HG03066 (cell line): ENCODE measurements at regions not wholly inside any gene's neighbourhood (a gene's known extent, or its start where the extent isn't known, plus 50 kb on each side); places are given as distances from the start of the nearest gene placed in this dataset.

ENCODE experiments used
- ATAC-seq: cut with Tn5 transposase; IDR thresholded peaks from one replicate; pipeline ENCODE4 v1.9.1; 2021; ENCODE audit warnings: low read depth; ENCODE audit not compliant: unreplicated experiment

GRCh38 chr18:76771192-76771799 is 51.1 kb upstream of the ZNF236 start:
- ATAC-seq: no peak

DNA sequence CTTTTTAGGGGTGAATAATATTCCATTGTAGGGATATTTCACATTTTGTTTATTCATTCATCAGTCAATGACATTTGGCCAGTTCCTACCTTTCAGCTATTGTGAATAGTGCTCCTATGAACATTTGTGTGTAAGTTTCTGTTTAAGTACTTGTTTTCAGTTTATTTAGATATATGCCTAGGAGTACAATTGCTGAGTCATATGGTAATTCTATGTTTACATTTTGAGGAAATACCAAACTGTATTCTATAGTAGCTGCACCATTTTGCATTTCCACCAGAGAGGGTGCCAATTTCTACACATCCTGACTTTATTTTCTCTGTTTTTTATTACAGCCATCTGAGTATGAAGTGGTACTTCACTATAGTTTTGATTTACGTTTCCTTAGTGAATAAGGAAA is 54.4 kb upstream of the ZNF236 start:
- ATAC-seq: no peak

DNA sequence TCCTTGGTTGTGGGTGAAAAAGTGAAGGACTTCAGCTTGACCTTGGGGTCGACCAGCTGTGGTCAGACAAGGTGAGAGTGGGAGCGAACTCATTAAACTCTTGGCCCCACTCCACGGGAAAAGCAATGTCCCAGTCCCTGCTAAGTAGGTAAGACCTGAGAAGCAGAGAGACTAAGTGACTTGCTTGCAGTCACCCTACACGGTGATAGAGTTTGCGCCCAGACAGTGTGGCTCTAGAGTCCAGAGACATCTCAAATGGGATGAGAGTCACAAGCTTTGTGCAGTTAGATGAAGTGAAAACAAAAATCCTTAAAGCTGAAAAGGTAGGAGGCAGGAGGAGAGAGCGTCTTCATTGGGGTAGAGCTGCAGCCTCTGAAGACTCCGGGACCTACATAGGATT is 55.9 kb upstream of the ZNF236 start:
- ATAC-seq: no peak

- no peak for ATAC-seq
Observed at GRCh38 chr18:76765649-76766048, 56.7 kb upstream of the ZNF236 start.

DNA sequence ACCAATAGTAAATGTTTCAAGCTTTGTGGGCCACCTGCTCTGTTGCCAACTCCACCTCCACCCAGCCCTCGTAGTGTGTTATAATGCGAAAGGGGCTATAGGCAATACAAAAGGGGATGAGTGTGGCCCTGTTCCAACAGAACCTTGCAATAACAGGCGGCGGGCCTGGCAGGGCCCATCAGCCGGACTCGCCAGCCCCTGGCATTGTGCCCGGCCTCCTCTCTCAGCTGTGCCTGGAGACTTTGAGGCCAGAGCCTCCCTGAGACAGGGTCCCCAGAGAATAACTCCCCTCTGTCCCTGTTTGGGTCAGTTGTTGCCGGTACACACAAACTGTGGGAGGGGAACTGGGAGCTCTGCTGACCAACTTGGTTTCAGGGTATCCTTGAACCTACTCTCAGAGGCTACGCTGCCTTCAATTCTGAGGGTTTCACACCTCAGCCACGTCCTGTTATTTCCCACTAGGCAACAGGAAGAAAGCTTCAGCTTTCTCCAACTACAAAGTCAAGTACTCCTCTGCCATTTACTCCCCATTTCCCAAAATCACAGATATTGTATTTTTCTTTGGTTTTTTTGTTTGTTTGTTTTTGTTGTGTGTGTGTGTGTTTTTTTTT is 58.0 kb upstream of the ZNF236 start:
- no peak for ATAC-seq

- no peak for ATAC-seq
Observed at GRCh38 chr18:76759056-76759455, 63.3 kb upstream of the ZNF236 start.

- ATAC-seq: no peak
Observed at GRCh38 chr18:76757925-76758324, 64.4 kb upstream of the ZNF236 start.

- no peak for ATAC-seq
Observed at GRCh38 chr18:76757335-76757734, 65.0 kb upstream of the ZNF236 start.

GRCh38 chr18:76756531-76757253 is 65.7 kb upstream of the ZNF236 start:
- no peak for ATAC-seq

GRCh38 chr18:76754351-76754750 is 68.0 kb upstream of the ZNF236 start:
- ATAC-seq: no peak

DNA sequence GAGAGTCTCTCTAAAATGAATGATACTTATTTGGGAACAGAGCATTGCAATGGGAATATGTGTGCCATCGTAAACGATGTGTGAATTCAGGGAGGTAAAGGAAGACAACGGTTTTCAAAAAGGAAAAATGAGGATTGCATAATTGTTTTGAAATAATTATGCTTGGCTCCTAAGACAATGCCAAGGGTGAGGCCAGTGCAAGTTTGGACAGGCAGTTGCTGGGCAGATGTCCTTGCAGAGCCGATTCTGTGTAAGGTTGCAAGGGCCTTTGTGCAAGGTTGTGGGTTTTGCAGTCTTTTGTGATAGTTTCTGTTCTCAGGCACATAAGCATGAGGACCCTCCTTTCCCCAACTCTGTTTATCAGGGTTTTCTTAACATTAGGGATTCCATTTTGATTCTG is 70.0 kb upstream of the ZNF236 start:
- no peak for ATAC-seq

GRCh38 chr18:76750917-76751890 is 71.2 kb upstream of the ZNF236 start:
- ATAC-seq: no peak

DNA sequence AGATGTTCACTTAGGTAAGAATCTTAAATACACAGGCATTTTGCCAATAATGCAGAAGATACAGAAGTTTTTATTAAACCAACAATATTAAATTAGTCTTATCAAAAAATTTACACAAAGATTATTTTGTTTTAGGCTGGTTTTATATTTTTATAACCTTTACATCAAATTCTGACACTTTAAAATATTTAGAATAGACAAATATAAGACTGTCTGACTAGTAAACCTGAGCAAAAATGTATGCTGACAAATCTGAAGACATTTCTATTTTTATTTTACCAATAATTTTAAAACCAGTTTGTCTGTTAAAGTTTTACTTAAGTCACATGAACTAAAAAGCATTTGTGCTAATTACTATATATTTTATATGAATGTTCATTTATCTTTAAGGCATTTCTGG is 72.1 kb upstream of the ZNF236 start:
- ATAC-seq: no peak

- ATAC-seq: no peak
Observed at GRCh38 chr18:76747676-76748075, 74.7 kb upstream of the ZNF236 start.

DNA sequence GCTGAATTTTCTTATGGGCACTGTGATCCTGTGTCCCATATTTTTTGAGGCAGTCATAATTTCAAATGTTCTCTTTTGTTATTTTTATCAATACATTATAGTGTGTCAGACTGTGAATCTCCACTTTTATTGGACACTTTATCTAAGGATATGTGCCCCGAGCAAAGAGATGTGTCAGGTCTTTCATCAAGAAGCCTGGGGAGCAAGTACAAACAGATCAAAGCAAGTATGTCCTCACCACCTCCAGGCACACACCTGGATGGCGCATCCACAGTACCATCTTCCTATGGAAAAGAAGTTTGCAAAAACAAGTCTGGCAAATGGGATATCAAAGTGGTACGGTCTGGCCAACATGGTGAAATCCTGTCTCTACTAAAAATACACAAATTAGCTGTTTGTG is 81.0 kb upstream of the ZNF236 start:
- no peak for ATAC-seq

GRCh38 chr18:76736309-76736708 is 86.0 kb upstream of the ZNF236 start:
- ATAC-seq: no peak

- no peak for ATAC-seq
Observed at GRCh38 chr18:76730901-76731300, 91.5 kb upstream of the ZNF236 start.

DNA sequence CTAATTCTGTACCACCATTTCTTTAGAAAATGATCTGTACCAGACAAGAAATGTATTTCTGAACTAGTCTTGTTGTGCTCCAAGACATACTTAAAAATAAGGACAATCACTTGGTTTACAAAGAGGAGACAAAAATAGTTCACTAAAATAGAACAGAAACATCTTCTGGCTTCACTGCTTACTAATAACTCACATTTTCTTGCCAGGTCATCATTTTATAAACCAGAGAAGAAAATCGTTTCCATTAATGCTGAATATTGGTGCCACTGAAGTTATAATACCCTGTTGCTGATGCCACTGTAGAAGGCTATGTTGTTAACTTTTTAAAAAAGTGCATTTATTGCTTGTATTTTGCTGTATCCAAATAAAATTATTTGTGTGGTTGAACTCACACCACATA is 94.8 kb upstream of the ZNF236 start:
- no peak for ATAC-seq

- ATAC-seq: peak; percentile 56
Observed at GRCh38 chr18:76725445-76725844, 96.9 kb upstream of the ZNF236 start.

DNA sequence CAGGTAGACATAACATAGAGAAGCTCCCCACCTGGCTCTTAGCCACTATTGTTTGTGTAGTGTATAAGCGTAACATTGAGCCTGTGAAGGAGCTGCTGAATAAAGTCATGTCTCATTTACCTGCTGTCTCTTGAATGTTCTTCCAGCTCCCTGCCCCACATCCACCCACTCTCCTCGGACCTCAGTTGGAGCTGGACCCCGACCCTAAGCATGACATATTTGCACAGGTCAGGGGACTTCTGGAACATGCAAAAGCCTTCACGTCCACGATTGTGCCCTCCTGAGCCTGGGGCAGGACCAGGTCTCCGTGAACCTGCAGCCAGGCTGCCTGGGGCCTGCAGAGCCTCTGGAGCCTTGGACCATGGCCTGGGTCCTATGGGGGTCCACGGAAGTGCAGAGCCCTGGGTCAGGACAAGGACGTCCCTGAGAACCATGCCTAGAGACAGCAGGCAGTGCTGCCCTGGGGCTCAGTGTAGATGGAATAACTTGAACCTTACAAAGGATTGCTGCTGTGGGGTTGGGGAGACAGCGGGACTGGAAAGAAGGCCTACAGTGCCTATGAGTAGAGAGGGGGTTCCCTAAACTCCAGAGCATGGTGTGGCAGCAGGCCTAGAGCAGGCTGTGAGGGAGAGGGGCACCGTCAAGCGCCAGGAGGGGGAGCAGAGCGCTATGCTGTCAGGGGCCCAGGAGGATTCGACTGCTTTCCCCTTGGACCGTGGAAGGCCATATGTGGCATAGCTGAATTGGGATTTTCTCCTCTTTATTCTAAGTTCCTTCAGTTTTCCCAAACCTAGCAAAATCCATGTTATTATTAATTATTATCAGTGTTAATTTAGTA is 99.9 kb upstream of the ZNF236 start:
- ATAC-seq: no peak
